Activated CD4-positive, alpha-beta T cell treated with anti-CD3 and anti-CD28 coated beads for 1 hour (primary cell): ENCODE measurements at regions not wholly inside any gene's neighbourhood (a gene's known extent, or its start where the extent isn't known, plus 50 kb on each side); places are given as distances from the start of the nearest gene placed in this dataset.

Experiments used
- DNase-seq: peaks from one replicate; pipeline ENCODE4 v3.0.0-alpha.2; 2020

GRCh38 chr1:56304975-56305374, 274.4 kb downstream of the PLPP3 start:
- no peak for DNase-seq

GRCh38 chr1:56303805-56304204, 275.6 kb downstream of the PLPP3 start:
- no peak for DNase-seq

- no peak for DNase-seq
Observed at GRCh38 chr1:56302878-56303277, 276.5 kb downstream of the PLPP3 start.

- no peak for DNase-seq
Observed at GRCh38 chr1:56301791-56302190, 277.6 kb downstream of the PLPP3 start.

GRCh38 chr1:56300836-56301235, 278.5 kb downstream of the PLPP3 start:
- no peak for DNase-seq

- DNase-seq, result no peak
Observed at GRCh38 chr1:56298866-56299265, 280.5 kb downstream of the PLPP3 start.

- no peak for DNase-seq
Observed at GRCh38 chr1:56297904-56298303, 281.5 kb downstream of the PLPP3 start.

- DNase-seq, result no peak
Observed at GRCh38 chr1:56297208-56297607, 282.2 kb downstream of the PLPP3 start.

- DNase-seq, result no peak
Observed at GRCh38 chr1:56295949-56296929, 283.1 kb downstream of the PLPP3 start.

- DNase-seq, result no peak
Observed at GRCh38 chr1:56291374-56291919, 287.9 kb downstream of the PLPP3 start.

GRCh38 chr1:56289260-56289659, 290.1 kb downstream of the PLPP3 start:
- no peak for DNase-seq

GRCh38 chr1:56287721-56288120, 291.6 kb downstream of the PLPP3 start:
- DNase-seq, result no peak

GRCh38 chr1:56286956-56287355, 292.4 kb downstream of the PLPP3 start:
- no peak for DNase-seq

- no peak for DNase-seq
Observed at GRCh38 chr1:56286506-56286905, 292.9 kb downstream of the PLPP3 start.

- DNase-seq, result no peak
Observed at GRCh38 chr1:56285554-56286402, 293.6 kb downstream of the PLPP3 start.

GRCh38 chr1:56284928-56285327, 294.4 kb downstream of the PLPP3 start:
- no peak for DNase-seq

- DNase-seq, result no peak
Observed at GRCh38 chr1:56278061-56278460, 301.3 kb downstream of the PLPP3 start.

- DNase-seq, result no peak
Observed at GRCh38 chr1:56268519-56269140, 310.7 kb downstream of the PLPP3 start.

- no peak for DNase-seq
Observed at GRCh38 chr1:56267611-56268010, 311.8 kb downstream of the PLPP3 start.

GRCh38 chr1:56266359-56266758, 313.0 kb downstream of the PLPP3 start:
- no peak for DNase-seq

GRCh38 chr1:56265216-56265615, 314.1 kb downstream of the PLPP3 start:
- DNase-seq, result no peak

- no peak for DNase-seq
Observed at GRCh38 chr1:56263908-56264307, 315.5 kb downstream of the PLPP3 start.

GRCh38 chr1:56258371-56258770, 321.0 kb downstream of the PLPP3 start:
- DNase-seq, result no peak
